ENCODE measurements at regions not wholly inside any gene's neighbourhood (a gene's known extent, or its start where the extent isn't known, plus 50 kb on each side); places are given as distances from the start of the nearest gene placed in this dataset.

DNA sequence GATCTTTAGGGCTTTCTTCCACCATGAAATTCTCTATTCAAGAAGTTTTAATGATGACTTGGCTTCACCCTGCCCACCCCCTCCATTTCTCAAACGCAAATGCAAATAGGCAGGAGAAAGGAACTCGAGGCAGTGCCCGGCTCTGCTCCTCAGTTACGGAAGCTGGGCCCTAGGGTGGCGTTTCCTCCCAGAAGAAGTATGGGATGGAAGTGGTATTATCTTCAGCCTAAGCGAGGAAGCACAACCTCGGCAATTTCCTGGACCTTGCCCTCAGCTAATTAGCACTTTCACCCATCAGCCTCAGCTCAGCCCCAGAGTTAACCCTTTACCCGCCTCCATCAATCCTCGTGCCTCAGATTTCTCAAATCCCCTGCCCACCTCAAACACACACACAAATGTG is 58.2 kb upstream of the LRRC55 start:
- TF ChIP-seq CTCF (IDR thresholded peaks at IDR 0.05) (no peak), RCOR1 (IDR thresholded peaks at IDR 0.05; ENCODE audit: low read depth, low read length) (no peak), POLR2A (IDR thresholded peaks at IDR 0.05; ENCODE audit: low read length) (no peak), MAX (IDR thresholded peaks at IDR 0.05) (no peak), RNF2 (IDR thresholded peaks at IDR 0.05; ENCODE audit: borderline replicate concordance, low read depth) (no peak), FOSL2 (IDR thresholded peaks at IDR 0.05) (no peak), FOSL2 (CRISPR knock-in tag; IDR thresholded peaks at IDR 0.05) (no peak), CHD2 (IDR thresholded peaks at IDR 0.05; ENCODE audit: low read length, partially characterized antibody) (no peak), HDAC2 (IDR thresholded peaks at IDR 0.05) (no peak), KDM5A (IDR thresholded peaks at IDR 0.05) (no peak), MAFK (IDR thresholded peaks at IDR 0.05; ENCODE audit: partially characterized antibody) (no peak), EP300 (IDR thresholded peaks at IDR 0.05) (no peak), RAD21 (conservative IDR thresholded peaks at IDR 0.05 in 1 of 2, IDR thresholded peaks at IDR 0.05 in 1 of 2) (no peak), HOXB13 (CRISPR knock-in tag; IDR thresholded peaks at IDR 0.05; ENCODE audit: low read depth) (no peak)
- TF ChIP-seq, protein P1, sequence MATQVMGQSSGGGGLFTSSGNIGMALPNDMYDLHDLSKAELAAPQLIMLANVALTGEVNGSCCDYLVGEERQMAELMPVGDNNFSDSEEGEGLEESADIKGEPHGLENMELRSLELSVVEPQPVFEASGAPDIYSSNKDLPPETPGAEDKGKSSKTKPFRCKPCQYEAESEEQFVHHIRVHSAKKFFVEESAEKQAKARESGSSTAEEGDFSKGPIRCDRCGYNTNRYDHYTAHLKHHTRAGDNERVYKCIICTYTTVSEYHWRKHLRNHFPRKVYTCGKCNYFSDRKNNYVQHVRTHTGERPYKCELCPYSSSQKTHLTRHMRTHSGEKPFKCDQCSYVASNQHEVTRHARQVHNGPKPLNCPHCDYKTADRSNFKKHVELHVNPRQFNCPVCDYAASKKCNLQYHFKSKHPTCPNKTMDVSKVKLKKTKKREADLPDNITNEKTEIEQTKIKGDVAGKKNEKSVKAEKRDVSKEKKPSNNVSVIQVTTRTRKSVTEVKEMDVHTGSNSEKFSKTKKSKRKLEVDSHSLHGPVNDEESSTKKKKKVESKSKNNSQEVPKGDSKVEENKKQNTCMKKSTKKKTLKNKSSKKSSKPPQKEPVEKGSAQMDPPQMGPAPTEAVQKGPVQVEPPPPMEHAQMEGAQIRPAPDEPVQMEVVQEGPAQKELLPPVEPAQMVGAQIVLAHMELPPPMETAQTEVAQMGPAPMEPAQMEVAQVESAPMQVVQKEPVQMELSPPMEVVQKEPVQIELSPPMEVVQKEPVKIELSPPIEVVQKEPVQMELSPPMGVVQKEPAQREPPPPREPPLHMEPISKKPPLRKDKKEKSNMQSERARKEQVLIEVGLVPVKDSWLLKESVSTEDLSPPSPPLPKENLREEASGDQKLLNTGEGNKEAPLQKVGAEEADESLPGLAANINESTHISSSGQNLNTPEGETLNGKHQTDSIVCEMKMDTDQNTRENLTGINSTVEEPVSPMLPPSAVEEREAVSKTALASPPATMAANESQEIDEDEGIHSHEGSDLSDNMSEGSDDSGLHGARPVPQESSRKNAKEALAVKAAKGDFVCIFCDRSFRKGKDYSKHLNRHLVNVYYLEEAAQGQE (IDR thresholded peaks at IDR 0.05), result no peak
